ENCODE measurements at regions not wholly inside any gene's neighbourhood (a gene's known extent, or its start where the extent isn't known, plus 50 kb on each side); places are given as distances from the start of the nearest gene placed in this dataset.

DNA sequence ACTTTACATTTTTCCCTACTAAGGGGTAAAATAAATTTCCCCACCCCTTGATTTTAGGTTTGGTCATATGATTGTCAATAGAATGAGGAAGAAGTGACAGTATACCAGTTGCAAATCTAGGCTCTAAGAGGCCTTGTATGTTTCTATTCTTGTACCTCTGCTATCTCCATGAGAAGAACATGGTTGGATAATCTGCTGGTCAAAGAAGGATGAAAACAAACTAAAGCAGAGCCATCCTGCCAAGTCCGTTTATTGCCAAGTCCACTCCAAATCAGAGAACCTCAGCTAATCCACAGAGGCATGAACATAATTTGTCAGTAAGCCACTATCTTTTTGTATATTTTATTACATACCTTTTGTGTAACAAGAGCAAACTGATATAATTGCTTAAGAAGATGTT lies 98.0 kb downstream of the CRPPA start:
- TF ChIP-seq, protein P1, sequence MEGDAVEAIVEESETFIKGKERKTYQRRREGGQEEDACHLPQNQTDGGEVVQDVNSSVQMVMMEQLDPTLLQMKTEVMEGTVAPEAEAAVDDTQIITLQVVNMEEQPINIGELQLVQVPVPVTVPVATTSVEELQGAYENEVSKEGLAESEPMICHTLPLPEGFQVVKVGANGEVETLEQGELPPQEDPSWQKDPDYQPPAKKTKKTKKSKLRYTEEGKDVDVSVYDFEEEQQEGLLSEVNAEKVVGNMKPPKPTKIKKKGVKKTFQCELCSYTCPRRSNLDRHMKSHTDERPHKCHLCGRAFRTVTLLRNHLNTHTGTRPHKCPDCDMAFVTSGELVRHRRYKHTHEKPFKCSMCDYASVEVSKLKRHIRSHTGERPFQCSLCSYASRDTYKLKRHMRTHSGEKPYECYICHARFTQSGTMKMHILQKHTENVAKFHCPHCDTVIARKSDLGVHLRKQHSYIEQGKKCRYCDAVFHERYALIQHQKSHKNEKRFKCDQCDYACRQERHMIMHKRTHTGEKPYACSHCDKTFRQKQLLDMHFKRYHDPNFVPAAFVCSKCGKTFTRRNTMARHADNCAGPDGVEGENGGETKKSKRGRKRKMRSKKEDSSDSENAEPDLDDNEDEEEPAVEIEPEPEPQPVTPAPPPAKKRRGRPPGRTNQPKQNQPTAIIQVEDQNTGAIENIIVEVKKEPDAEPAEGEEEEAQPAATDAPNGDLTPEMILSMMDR (IDR thresholded peaks at IDR 0.05; ENCODE audit: low read length, missing control alignments), result no peak
- no peak for DNase-seq (ENCODE audit: low read depth)
- no peak overlapping the region for H3K4me3 ChIP-seq (replicated peaks; ENCODE audit: low read depth, low read length)

DNA sequence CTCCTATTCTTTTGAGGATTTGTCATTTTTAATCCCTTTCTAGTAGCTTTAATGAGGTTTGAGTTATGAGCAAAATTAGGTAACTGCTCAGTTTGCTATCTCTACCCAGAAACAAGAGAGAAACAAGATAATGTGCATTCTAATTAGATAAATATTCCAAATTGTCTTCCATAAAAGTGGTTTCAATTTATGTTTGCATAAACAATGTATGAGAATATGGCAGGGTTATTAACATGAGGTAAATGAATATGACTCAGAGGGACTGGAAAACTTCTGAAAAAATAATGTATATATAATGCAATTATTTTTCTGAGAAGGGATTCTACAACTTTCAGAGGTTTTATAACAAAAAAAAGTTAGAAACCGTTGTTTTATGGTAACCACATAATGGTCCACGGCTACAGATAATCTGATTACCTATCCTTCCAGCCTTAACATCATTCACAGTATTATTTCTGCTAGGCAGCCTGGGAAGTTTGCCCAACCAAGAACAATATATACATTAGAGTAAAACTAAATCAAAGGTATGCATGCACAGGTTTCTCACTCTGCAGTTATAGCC lies 101.2 kb downstream of the CRPPA start:
- TF ChIP-seq, protein P1 (IDR thresholded peaks at IDR 0.05; ENCODE audit: low read length, missing control alignments), result no peak
- no peak overlapping the region for H3K4me3 ChIP-seq (replicated peaks; ENCODE audit: low read depth, low read length)
- DNase-seq (ENCODE audit: low read depth), result no peak

DNA sequence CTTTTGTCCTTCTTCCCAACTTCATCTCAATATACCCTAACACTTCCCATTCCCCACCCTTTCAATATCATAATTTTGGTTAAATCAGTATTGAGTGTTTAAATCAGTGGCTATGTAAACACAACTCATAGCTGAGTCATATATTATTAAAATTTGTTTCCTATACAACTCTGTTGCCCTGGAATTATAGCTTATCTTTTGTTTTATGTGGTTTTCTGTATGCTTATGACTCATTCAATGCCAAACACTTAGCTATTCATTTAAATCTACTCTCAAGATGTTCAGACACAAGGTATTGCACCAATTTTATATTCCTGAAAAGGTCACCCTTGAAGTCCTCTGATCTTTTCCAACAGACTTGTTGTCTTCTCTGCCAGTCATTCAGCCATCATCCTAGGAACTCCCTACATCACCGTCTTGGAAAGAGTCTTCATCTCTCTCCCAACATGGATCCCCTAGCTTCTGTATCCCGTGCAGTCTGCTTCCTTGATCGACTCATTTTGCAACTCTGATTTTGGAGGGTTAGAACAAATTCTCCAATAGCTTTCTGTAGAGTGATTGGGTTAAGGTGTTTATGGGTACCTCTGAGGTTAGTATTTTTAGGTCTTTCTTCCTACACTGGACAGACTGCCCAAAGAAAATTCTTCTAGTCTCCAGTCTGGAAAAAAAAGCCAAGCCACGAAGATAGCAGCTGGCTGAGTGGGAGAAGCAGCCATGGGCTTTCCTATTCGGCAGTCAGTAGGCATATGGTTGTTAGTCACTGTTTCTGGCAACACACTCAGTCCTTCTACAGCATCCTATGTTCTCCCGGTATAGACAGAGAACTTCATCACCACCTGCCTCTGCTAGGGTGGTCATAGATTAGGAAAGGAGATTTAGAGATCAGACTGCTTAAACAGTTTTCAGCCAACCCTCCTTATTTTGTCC lies 102.1 kb downstream of the CRPPA start:
- DNase-seq (ENCODE audit: low read depth), result peak; percentile 41
- TF ChIP-seq, protein P1 (IDR thresholded peaks at IDR 0.05; ENCODE audit: low read length, missing control alignments), result no peak

DNA sequence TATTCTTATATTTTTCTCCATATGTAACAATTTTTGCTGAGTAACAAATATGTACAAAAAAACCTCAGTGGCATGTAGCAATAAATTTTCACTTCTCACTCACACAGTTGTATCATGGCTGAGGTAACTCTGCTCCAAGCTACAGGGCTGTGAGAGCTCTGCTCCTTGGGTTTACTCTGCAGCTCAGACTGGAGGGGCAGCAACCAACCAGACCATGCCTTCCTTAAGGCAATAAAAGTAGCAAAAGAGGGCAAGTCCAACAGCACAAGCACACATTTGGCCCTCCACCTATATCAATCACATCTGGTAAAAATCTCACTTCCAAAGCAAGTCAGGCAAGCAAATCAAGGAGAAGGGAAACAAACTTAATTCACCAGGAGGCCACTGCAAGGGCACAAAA lies 102.9 kb downstream of the CRPPA start:
- no peak for DNase-seq (ENCODE audit: low read depth)
- TF ChIP-seq, protein P1 (IDR thresholded peaks at IDR 0.05; ENCODE audit: low read length, missing control alignments), result no peak
- no peak overlapping the region for H3K4me3 ChIP-seq (replicated peaks; ENCODE audit: low read depth, low read length)

More for the DNA sequence above, 102.1 kb downstream of the CRPPA start:
- no peak overlapping the region for H3K4me3 ChIP-seq (replicated peaks; ENCODE audit: low read depth, low read length)

DNA sequence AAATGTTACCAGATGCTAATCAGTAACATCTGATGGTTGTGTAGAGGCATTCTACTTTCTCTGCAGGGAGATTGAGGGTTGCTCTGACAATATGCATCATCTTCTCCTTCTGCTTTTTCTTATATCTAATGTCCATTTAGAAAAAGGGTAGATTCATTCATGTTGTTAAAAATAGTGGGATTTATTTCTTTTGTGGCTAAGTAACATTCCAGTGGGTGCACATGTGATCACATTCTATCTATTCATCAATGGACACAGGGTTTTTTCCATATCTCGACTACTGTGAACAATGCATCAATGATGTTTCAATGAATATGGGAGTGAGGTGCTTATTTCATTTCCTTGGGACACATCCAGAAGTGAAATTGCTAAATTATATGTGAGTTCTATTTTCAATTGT lies 103.9 kb downstream of the CRPPA start:
- TF ChIP-seq, protein P1 (IDR thresholded peaks at IDR 0.05; ENCODE audit: low read length, missing control alignments), result no peak

DNA sequence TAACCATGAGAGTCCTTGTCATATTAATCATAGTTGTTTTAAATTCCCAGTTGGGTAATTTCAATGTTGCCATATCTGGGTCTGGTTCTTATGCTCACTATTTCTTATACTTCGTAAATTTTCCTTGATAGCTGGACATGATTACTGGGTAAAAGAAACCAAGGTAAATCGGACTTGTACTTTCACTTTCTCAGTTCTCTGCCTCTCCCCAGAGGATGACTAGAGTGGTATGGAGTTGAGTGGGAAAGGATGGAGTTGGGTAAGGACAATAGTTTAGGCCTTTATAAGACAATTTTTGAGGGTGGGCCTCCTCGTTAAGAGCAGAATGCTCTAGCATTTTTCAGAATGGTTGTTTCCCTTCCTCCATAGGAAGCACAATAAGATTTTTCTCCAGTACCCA lies 106.1 kb downstream of the CRPPA start:
- TF ChIP-seq, protein P1 (IDR thresholded peaks at IDR 0.05; ENCODE audit: low read length, missing control alignments), result no peak

More for the DNA sequence above, 103.9 kb downstream of the CRPPA start:
- H3K4me3 ChIP-seq (replicated peaks; ENCODE audit: low read depth, low read length), result no peak overlapping the region
- no peak for DNase-seq (ENCODE audit: low read depth)

More for the DNA sequence above, 106.1 kb downstream of the CRPPA start:
- no peak overlapping the region for H3K4me3 ChIP-seq (replicated peaks; ENCODE audit: low read depth, low read length)
- DNase-seq (ENCODE audit: low read depth), result no peak

Data from fibroblast of pulmonary artery (primary cell).